GM19324 (cell line): ENCODE measurements at regions not wholly inside any gene's neighbourhood (a gene's known extent, or its start where the extent isn't known, plus 50 kb on each side); places are given as distances from the start of the nearest gene placed in this dataset.
"Not testable (repeated sequence)": the region's sequence is repeated elsewhere in the genome, so short reads cannot be mapped to it uniquely, and the experiment has no call there.

Source experiments
- ATAC-seq: cut with Tn5 transposase; IDR thresholded peaks from one replicate; pipeline ENCODE4 v1.9.1; 2021; ENCODE audit warnings: mild to moderate bottlenecking, moderate library complexity; ENCODE audit not compliant: unreplicated experiment, low FRiP score

- ATAC-seq: no peak
These were observed 513.4 kb upstream of the NETO1 start for GRCh38 chr18:73381016-73381698.

- ATAC-seq: no peak
These were observed 498.9 kb upstream of the NETO1 start for GRCh38 chr18:73366713-73367112.

GRCh38 chr18:73365018-73365417 is 497.2 kb upstream of the NETO1 start:
- ATAC-seq: no peak

- ATAC-seq: no peak
These were observed 487.3 kb upstream of the NETO1 start for GRCh38 chr18:73355121-73355520.

- ATAC-seq: no peak
These were observed 484.8 kb upstream of the NETO1 start for GRCh38 chr18:73352546-73352945.

- no peak for ATAC-seq
These were observed 472.6 kb upstream of the NETO1 start for GRCh38 chr18:73340135-73340977.

GRCh38 chr18:73331212-73331772 is 463.5 kb upstream of the NETO1 start:
- no peak for ATAC-seq

- not testable (repeated sequence) for ATAC-seq
These were observed 462.3 kb upstream of the NETO1 start for GRCh38 chr18:73330106-73330505.

- not testable (repeated sequence) for ATAC-seq
These were observed 456.5 kb upstream of the NETO1 start for GRCh38 chr18:73324187-73324831.

GRCh38 chr18:73318739-73319479 is 451.1 kb upstream of the NETO1 start:
- ATAC-seq: no peak

GRCh38 chr18:73316513-73316912 is 448.7 kb upstream of the NETO1 start:
- ATAC-seq: no peak

- ATAC-seq: no peak
These were observed 447.6 kb upstream of the NETO1 start for GRCh38 chr18:73315381-73315780.

- ATAC-seq: no peak
These were observed 445.7 kb upstream of the NETO1 start for GRCh38 chr18:73313476-73313875.

- no peak for ATAC-seq
These were observed 428.9 kb upstream of the NETO1 start for GRCh38 chr18:73296686-73297085.

GRCh38 chr18:73292156-73292555 is 424.4 kb upstream of the NETO1 start:
- ATAC-seq: no peak

- no peak for ATAC-seq
These were observed 421.0 kb upstream of the NETO1 start for GRCh38 chr18:73288813-73289212.

GRCh38 chr18:73286584-73286983 is 418.8 kb upstream of the NETO1 start:
- no peak for ATAC-seq

GRCh38 chr18:73283788-73284187 is 416.0 kb upstream of the NETO1 start:
- no peak for ATAC-seq

- ATAC-seq: no peak
These were observed 415.2 kb upstream of the NETO1 start for GRCh38 chr18:73283032-73283431.

GRCh38 chr18:73279498-73279897 is 411.7 kb upstream of the NETO1 start:
- ATAC-seq: no peak
